Kidney glomerular epithelial cell (primary cell): ENCODE measurements at regions not wholly inside any gene's neighbourhood (a gene's known extent, or its start where the extent isn't known, plus 50 kb on each side); places are given as distances from the start of the nearest gene placed in this dataset.

ENCODE experiments used
- DNase-seq: peaks from one replicate; lab custom pipeline; 2025; lab: John Stamatoyannopoulos, UW

GRCh38 chr7:112395411-112395810 lies 54.8 kb upstream of the IFRD1 start:
- no peak for DNase-seq

GRCh38 chr7:112395893-112396292 lies 54.4 kb upstream of the IFRD1 start:
- no peak for DNase-seq

- DNase-seq = no peak
These were observed 51.7 kb upstream of the IFRD1 start for GRCh38 chr7:112398534-112398933.

- DNase-seq = no peak
These were observed 50.8 kb upstream of the IFRD1 start for GRCh38 chr7:112399501-112399900.

GRCh38 chr7:112400141-112400540 lies 50.1 kb upstream of the IFRD1 start:
- DNase-seq = peak; percentile 65
